HG03064 (cell line): ENCODE measurements at regions not wholly inside any gene's neighbourhood (a gene's known extent, or its start where the extent isn't known, plus 50 kb on each side); places are given as distances from the start of the nearest gene placed in this dataset.

Source experiments
- ATAC-seq: cut with Tn5 transposase; IDR thresholded peaks from one replicate; pipeline ENCODE4 v1.9.1; 2021; ENCODE audit warnings: low read depth; ENCODE audit not compliant: unreplicated experiment

GRCh38 chr1:56060906-56061305 is 518.5 kb downstream of the PLPP3 start:
- ATAC-seq = no peak

GRCh38 chr1:56057466-56058405 is 521.6 kb downstream of the PLPP3 start:
- no peak for ATAC-seq

DNA sequence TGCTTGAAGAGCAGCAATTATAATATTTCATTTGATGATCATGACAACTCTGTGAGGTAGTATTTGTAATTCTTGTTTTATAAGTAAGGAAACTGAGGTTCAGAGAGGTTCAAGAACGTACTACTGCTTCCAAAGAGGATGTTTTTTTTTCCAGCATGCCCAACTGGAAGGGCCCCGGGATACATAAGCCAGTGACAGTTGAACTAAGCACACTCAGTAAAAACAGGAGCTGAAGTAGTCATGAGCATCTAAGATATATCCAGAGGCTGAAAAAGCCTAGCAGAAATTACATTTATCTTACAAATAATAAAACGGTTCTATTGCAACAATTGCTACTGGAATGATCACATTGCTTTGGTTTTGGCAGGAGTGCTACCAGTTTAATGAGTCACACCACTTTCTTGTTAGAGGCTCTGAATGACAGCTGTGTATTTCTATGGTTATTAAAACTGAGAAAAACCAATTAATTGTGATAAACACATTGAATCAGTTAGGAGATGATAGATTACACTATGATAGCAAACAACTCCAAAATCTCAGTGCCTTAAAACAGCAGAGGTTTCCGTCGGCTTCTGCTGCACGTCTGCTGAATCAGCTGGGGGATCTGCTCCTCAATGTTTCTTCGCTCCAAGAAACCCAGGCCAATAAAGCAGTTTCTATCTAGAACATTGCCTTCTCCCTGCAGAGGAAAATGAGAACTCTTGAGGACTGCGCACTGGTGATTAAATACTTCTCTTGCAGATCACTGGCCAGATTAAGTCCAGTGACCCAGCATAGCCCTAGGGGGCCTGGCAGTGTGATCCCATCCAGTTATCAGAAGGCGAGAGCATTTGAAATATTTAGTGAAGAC is 522.7 kb downstream of the PLPP3 start:
- ATAC-seq = no peak

DNA sequence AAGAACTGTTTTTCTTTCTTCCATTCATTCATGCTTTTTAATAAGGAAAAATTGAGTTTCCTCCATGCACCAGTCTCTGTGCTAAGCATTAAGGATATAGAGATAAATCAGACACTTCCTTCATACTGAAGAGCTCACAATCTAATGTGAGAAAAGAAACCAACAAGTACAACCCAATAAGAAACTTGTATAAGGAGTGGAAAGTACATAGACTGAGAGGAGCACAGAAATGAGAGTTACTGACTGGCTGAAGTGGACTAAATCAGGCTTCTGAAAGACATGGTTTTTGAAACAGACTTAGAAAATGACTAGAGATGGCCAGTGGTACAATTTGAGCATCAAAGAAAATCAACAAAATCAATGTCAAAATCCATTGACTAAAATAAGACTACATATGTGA is 524.4 kb downstream of the PLPP3 start:
- no peak for ATAC-seq

DNA sequence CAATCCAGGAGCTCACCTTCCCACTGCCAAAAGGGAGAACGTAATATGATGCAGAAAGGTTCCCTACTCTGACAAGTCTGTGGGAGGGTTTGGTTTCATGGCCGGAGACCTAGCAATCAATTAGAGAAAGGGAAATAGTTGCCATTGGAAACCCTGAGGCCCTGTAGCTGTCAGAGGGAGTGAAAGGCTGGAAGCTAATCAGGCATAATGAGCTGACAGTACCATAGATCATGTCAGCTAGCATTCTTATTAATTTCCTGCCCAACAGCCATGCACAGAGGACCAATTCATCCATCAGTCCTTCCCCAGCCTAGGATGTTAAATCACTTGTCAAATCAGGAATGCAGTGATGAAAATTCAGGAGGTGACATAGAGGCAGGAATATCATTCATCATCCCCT is 527.3 kb downstream of the PLPP3 start:
- no peak for ATAC-seq

DNA sequence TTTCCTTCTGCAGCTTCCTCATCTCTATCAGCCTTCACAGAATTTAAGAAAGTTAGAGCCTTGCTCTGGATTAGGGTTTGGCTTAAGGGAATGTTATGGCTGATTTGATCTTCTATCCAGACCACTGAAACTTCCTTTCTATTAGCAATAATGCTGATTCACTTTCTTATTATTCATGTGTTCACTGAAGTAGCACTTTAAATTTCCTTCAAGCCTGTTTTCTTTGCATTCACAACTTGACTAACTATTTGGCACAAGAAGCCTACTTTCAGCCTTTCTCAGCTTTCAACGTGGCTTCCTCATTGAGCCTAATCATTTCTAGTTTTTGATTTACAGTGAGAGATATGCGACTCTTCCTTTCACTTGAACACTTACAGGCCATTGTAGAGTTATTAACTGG is 528.5 kb downstream of the PLPP3 start:
- ATAC-seq = no peak

GRCh38 chr1:56045477-56045876 is 533.9 kb downstream of the PLPP3 start:
- ATAC-seq = no peak

DNA sequence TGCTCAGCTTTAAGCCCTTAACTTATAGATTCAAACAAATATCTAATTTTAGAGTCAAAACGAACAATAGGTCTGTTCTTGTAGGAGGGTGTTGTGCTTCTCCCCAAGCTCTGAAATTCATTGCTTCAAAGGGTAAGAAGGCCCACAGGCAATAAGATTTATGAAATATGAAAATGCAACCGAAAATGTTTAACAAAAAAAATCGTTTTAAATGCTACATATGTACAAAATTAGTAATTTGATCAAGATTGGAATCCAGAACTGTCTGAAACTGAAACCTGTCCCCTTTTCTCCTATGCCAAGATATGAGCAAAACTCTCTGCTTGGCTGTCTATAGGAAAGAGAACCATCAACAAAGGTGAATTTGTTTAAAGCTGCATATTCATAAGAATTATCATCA is 534.3 kb downstream of the PLPP3 start:
- no peak for ATAC-seq

DNA sequence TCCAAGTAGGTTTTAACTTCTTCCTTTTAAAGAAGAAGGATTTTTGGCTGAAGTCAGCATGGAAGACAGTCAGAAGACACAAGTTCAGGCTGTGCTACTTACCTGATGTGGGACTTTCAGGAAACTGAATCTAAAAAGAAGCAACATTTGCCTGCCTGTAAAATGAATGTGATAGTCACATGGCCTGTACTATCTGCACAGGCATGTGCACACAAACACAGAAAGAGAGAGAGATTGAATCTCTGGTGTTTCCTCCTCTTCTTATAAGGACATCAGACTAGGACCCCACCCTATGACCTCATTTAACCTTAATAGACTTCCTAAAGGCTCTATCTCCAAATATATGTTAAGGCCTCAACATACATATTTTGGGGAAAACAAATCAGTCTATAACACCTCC is 542.9 kb downstream of the PLPP3 start:
- no peak for ATAC-seq

GRCh38 chr1:56034847-56035481 is 544.4 kb downstream of the PLPP3 start:
- ATAC-seq = no peak

DNA sequence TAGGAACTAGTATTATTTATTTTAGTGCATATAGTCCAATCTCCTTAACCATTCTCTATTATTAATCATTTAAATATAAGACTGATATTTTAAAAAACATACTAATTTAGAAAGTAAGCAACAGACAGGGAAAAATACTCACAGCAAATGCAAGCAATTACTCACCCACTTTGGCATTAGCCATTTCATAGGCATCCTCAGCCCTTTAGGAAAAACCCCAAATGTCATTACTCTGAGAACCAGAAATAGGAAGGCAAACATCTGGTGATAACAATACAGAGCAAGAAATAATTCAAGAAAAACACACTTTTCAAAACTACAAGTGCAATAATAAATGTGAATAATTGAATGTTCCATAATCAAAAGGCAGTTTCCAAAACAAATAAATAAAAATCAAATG is 545.1 kb downstream of the PLPP3 start:
- ATAC-seq = no peak

DNA sequence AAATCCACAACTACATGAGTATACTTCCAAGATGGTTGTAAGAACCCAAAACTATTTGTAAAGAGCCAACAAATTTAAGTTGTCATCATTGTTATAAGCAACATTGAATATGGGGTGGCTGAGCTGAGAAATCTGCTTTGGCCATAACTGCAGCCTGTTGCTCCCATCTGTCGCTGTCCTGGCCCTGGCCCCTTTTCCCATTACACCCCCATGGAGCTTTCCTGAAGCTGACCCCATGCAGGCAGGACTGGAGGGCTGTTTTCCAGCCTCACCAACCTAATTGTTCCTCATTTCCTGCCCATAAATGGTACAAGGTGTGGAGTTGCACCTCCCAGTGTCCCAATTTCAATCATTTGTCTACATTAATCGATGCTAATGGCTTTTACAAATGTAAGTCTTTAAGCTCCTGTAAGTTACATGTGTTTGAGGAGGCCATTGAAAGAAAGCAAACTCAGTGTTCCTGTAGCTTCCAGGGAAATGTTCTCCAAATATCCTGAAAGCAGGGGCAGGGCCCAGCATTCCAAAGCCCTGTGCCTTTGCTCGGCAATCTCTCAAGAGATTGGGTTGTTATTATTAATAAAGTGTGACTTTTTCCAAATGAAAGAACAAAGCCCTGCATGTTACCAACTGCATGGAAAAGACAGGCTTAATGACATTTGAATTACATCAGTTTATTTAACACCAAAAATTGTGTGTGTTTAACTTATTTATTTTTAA is 545.9 kb downstream of the PLPP3 start:
- ATAC-seq = no peak

DNA sequence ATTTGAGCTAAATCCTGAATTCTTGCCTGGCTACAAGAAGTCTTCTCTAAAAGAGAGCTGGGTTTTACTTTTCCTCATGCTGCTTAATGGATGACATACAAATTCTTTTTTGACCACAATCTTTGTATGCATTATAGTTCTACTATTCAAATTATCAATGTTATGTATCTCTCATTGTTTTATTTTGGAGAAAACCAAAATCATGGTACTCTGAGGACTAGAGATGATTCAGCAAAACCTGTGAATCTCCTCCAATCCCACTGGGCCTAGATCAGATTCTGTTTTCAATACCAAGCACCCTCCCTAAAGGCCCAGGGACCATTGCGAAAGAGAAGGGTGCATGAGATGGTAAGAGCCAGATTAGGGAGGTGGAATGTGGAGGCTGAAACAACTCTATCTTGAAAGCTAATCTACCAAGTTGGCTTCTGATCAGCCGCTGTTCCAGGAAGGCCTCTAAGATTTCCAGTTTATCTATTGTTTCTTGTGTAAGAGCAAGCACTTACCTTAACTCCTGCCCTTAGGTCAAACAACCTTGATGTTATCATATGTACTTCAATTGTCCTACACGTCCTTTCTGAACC is 547.2 kb downstream of the PLPP3 start:
- ATAC-seq = no peak

- no peak for ATAC-seq
Observed at GRCh38 chr1:56031001-56031400, 548.4 kb downstream of the PLPP3 start.

- no peak for ATAC-seq
Observed at GRCh38 chr1:56029319-56030003, 549.9 kb downstream of the PLPP3 start.

GRCh38 chr1:56028911-56029310 is 550.5 kb downstream of the PLPP3 start:
- no peak for ATAC-seq

DNA sequence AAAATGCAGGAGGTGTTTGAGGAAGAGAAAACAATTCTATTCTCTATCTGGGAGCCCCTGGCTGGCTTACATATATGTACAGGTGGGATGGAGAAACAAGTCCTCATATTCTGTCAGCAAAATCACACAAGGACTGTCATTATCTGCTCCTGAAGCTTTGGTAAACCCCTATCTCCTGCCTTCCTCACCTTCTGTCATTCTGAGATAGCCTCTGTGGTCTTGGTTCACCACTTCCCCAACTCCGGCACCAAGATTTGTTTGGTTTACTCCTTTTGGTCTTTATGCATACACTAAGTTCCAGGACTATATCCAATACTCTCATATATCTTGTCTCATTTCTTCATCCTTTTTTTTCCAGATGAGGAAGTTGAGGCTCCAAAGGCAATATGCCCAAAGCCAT is 551.1 kb downstream of the PLPP3 start:
- ATAC-seq = no peak

DNA sequence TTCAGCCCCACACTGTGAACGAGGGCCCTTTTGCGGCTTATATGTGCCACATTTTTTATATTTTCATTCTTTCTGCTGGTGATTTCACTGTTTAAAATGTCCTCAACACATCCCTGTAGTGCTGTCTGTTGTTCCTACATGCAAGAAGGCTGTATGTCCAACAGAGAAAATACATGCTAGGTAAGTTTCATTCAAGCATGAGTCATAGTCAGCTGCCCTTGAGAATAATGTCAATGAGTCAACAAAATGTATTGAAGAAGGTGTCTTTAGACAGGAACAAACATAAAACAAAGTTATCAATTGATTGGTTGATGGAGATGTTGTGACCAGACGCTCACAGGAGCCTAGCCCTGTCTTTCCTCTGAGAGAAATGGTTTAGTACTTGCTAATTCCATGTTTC is 553.4 kb downstream of the PLPP3 start:
- ATAC-seq = no peak

GRCh38 chr1:56024155-56024554 is 555.2 kb downstream of the PLPP3 start:
- ATAC-seq = no peak

DNA sequence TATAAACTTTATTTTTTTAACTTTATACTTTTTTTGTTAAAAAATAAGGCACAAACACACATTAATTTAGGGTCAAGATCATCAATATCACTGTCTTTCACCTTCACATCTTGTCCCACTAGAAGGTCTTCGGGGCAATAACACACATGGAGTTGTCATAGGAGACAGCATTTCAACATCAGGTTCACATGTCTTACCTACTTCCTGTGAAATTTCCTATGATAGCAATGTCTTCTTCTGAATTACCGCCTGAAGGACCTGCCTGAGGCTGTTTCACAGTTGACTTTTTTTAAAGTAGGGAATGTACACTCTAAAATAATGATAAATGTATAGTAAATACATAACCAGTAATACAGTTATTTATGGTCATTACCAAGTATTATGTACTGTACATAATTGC is 559.4 kb downstream of the PLPP3 start:
- no peak for ATAC-seq
